Right cardiac atrium (tissue), 5 donors: ENCODE measurements at regions not wholly inside any gene's neighbourhood (a gene's known extent, or its start where the extent isn't known, plus 50 kb on each side); places are given as distances from the start of the nearest gene placed in this dataset.
"Not testable (repeated sequence)": the region's sequence is repeated elsewhere in the genome, so short reads cannot be mapped to it uniquely, and the experiment has no call there.

Experiments
- ATAC-seq, 2 donors: fragments of 200-7000 bp; cut with Tn5 transposase; one replicate each; pipeline versions ENCODE4 v1.8.0 to v1.9.1; 2020; ENCODE audit warnings: moderate library complexity in 2 of 2, mild to moderate bottlenecking in 1 of 2
- DNase-seq, 3 donors: peaks; one replicate each; pipeline ENCODE4 v3.0.0-alpha.2; 2020
- H3K27ac ChIP-seq: one replicate; pipeline ENCODE4 v1.5.1; 2013; ENCODE audit warnings: mild to moderate bottlenecking, low read length, control low read depth, moderate library complexity
- H3K27me3 ChIP-seq: one replicate; pipeline ENCODE4 v1.6.1; 2013; ENCODE audit not compliant: control insufficient read depth, insufficient read depth
- H3K4me1 ChIP-seq: one replicate; pipeline ENCODE4 v1.6.1; 2013; ENCODE audit warnings: low read length; ENCODE audit not compliant: control insufficient read depth, insufficient read depth
- H3K4me3 ChIP-seq: one replicate; pipeline ENCODE4 v1.5.1; 2013; ENCODE audit warnings: low read length, control low read depth
- H3K9me3 ChIP-seq: one replicate; pipeline ENCODE4 v1.6.1; 2013; ENCODE audit warnings: low read length; ENCODE audit not compliant: control insufficient read depth
- WGBS: extraction: QIAGEN DNeasy Blood & Tissue Kit; methylation state at CpG from one replicate; pipeline ENCODE4 v1.1.7; 2013; 5-methylcytosine and 5-hydroxymethylcytosine counted together
- intact Hi-C, 4 donors: fragments of 100-400 bp; cut with DNase I; formaldehyde crosslinking; loops; one replicate each; pipeline versions ENCODE4 v1.11.0 to v1.14.0; 2022 to 2023
- donor health status: healthy with polysubstance abuse.
- donor health status: DM: no; HTN: yes; CAD: no.
- donor health status: DM: no; HTN: no; CAD: no.
- donor health status: DM: no; HTN: yes; CAD: no; lungs with severe emphysema.
- donor health status: DM: yes; HTN: yes; CAD: no.

- no peak overlapping the region for H3K27ac ChIP-seq
- no peak for DNase-seq
- 89% methylated on average over 1 of the region's 1 CpG for WGBS
Observed at GRCh38 chr12:38417101-38417500, 100.5 kb downstream of the ALG10B start.

GRCh38 chr12:38424436-38424835 is 107.9 kb downstream of the ALG10B start:
- WGBS = 91% methylated on average over 1 of the region's 1 CpG
- ATAC-seq (no peak), DNase-seq (no peak)
- H3K4me3 ChIP-seq = no peak overlapping the region
- no peaks in the 10 kb centered on the region for H3K9me3 ChIP-seq
- no peaks in the 10 kb centered on the region for H3K27me3 ChIP-seq
- H3K4me1 ChIP-seq = no peaks in the 10 kb centered on the region
- intact Hi-C loops = no loop called here
- H3K27ac ChIP-seq = no peak overlapping the region

More at GRCh38 chr12:38417101-38417500, 100.5 kb downstream of the ALG10B start:
- no peak for ATAC-seq
- H3K9me3 ChIP-seq = no peaks in the 10 kb centered on the region
- H3K4me3 ChIP-seq = no peak overlapping the region
- no peaks in the 10 kb centered on the region for H3K27me3 ChIP-seq
- intact Hi-C loops = no loop called here
- H3K4me1 ChIP-seq = no peaks in the 10 kb centered on the region

- H3K27ac ChIP-seq = no peak overlapping the region
- H3K4me1 ChIP-seq = no peaks in the 10 kb centered on the region
- intact Hi-C loops = no loop called here
- no peak overlapping the region for H3K4me3 ChIP-seq
- DNase-seq (no peak), ATAC-seq (no peak)
- H3K27me3 ChIP-seq = no peaks in the 10 kb centered on the region
- WGBS = 71% methylated on average over 1 of the region's 1 CpG
- no peaks in the 10 kb centered on the region for H3K9me3 ChIP-seq
Observed at GRCh38 chr12:38427442-38427841, 110.9 kb downstream of the ALG10B start.

- intact Hi-C loops = no loop called here
- no peaks in the 10 kb centered on the region for H3K4me1 ChIP-seq
- H3K4me3 ChIP-seq = no peak overlapping the region
- no peak for ATAC-seq
- WGBS = 56% methylated on average over 1 of the region's 1 CpG
- DNase-seq = no peak
- no peak overlapping the region for H3K27ac ChIP-seq
- no peaks in the 10 kb centered on the region for H3K9me3 ChIP-seq
- H3K27me3 ChIP-seq = no peaks in the 10 kb centered on the region
Observed at GRCh38 chr12:38431921-38432320, 115.3 kb downstream of the ALG10B start.

GRCh38 chr12:38441871-38442281 is 125.3 kb downstream of the ALG10B start:
- DNase-seq = peak in 1 of 3 donors; percentile 40
- intact Hi-C loops = not testable (repeated sequence)
- WGBS = 91% methylated on average over 20 of the region's 20 CpGs

GRCh38 chr12:38445040-38445439 is 128.5 kb downstream of the ALG10B start:
- ATAC-seq (no peak), DNase-seq (no peak)
- Histone ChIP-seq H3K9me3 (no peaks in the 10 kb centered on the region), H3K27me3 (no peaks in the 10 kb centered on the region), H3K27ac (no peak overlapping the region), H3K4me3 (no peak overlapping the region), H3K4me1 (no peaks in the 10 kb centered on the region)
- 70% methylated on average over 2 of the region's 2 CpGs for WGBS
- intact Hi-C loops = no loop called here

More at GRCh38 chr12:38441871-38442281, 125.3 kb downstream of the ALG10B start:
- not testable (repeated sequence) for H3K4me3 ChIP-seq, ATAC-seq, H3K27ac ChIP-seq, H3K27me3 ChIP-seq, H3K4me1 ChIP-seq, H3K9me3 ChIP-seq

GRCh38 chr12:38448991-38449390 is 132.4 kb downstream of the ALG10B start:
- intact Hi-C loops = no loop called here
- Histone ChIP-seq H3K9me3 (no peaks in the 10 kb centered on the region), H3K27ac (no peak overlapping the region), H3K27me3 (no peaks in the 10 kb centered on the region), H3K4me1 (no peaks in the 10 kb centered on the region), H3K4me3 (no peak overlapping the region)
- no peak for ATAC-seq
- 64% methylated on average over 2 of the region's 2 CpGs for WGBS
- no peak for DNase-seq

GRCh38 chr12:38456537-38457120 is 140.1 kb downstream of the ALG10B start:
- WGBS = 52% methylated on average over 2 of the region's 2 CpGs

GRCh38 chr12:38465020-38465419 is 148.4 kb downstream of the ALG10B start:
- Histone ChIP-seq H3K4me3 (no peak overlapping the region), H3K27me3 (no peaks in the 10 kb centered on the region), H3K27ac (no peak overlapping the region), H3K4me1 (no peaks in the 10 kb centered on the region), H3K9me3 (no peaks in the 10 kb centered on the region)
- no peak for ATAC-seq
- intact Hi-C loops = no loop called here
- DNase-seq = no peak
- WGBS = 80% methylated on average over 5 of the region's 5 CpGs

More at GRCh38 chr12:38456537-38457120, 140.1 kb downstream of the ALG10B start:
- H3K4me3 ChIP-seq = no peak overlapping the region
- no peak for DNase-seq
- H3K27me3 ChIP-seq = no peaks in the 10 kb centered on the region
- intact Hi-C loops = no loop called here
- no peaks in the 10 kb centered on the region for H3K9me3 ChIP-seq
- ATAC-seq = no peak
- no peak overlapping the region for H3K27ac ChIP-seq
- H3K4me1 ChIP-seq = no peaks in the 10 kb centered on the region

GRCh38 chr12:38469715-38470114 is 153.1 kb downstream of the ALG10B start:
- H3K9me3 ChIP-seq = no peaks in the 10 kb centered on the region
- intact Hi-C loops = no loop called here
- no peak overlapping the region for H3K27ac ChIP-seq
- H3K4me3 ChIP-seq = no peak overlapping the region
- no peak for DNase-seq
- 71% methylated on average over 7 of the region's 7 CpGs for WGBS
- no peak for ATAC-seq
- no peaks in the 10 kb centered on the region for H3K27me3 ChIP-seq
- H3K4me1 ChIP-seq = no peaks in the 10 kb centered on the region

GRCh38 chr12:38477340-38478090 is 160.9 kb downstream of the ALG10B start:
- intact Hi-C loops = no loop called here
- no peaks in the 10 kb centered on the region for H3K4me1 ChIP-seq
- H3K4me3 ChIP-seq = no peak overlapping the region
- DNase-seq (no peak), ATAC-seq (no peak)
- H3K27ac ChIP-seq = no peak overlapping the region
- H3K9me3 ChIP-seq = no peaks in the 10 kb centered on the region
- H3K27me3 ChIP-seq = no peaks in the 10 kb centered on the region
